B cell (primary cell): ENCODE measurements at regions not wholly inside any gene's neighbourhood (a gene's known extent, or its start where the extent isn't known, plus 50 kb on each side); places are given as distances from the start of the nearest gene placed in this dataset.

ENCODE experiments used
- ATAC-seq: fragments of 200-7000 bp; cut with Tn5 transposase; one replicate; pipeline ENCODE4 v1.10.0; 2021; ENCODE audit warnings: low read depth, mild to moderate bottlenecking, moderate number of reproducible peaks, moderate library complexity
- CTCF ChIA-PET: fragments of 350-600 bp; sonication (Branson Sonifier 250); formaldehyde crosslinking; loops from one replicate; lab custom pipeline; 2021; ENCODE audit warnings: antibody characterized with exemption, inconsistent platforms; lab: Charles Lee
- POLR2A ChIA-PET: fragments of 350-600 bp; sonication (Branson Sonifier 250); formaldehyde crosslinking; loops from one replicate; lab custom pipeline; 2021; ENCODE audit warnings: antibody characterized with exemption; lab: Charles Lee
- DNase-seq: peaks from one replicate; pipeline ENCODE4 v3.0.0; 2013
- H2AFZ ChIP-seq: 2 replicates; pipeline ENCODE4 v1.6.1; 2012; ENCODE audit warnings: mild to moderate bottlenecking, low read depth, low read length; ENCODE audit not compliant: insufficient read depth, poor library complexity, severe bottlenecking
- H3K27ac ChIP-seq, 2 donors: 1 replicate in 1 of 2; 2 replicates in 1 of 2; pipeline ENCODE4 v1.5.1; 2012 to 2013; ENCODE audit warnings: low read length in 2 of 2, mild to moderate bottlenecking in 2 of 2, moderate library complexity in 1 of 2
- H3K27me3 ChIP-seq, 4 experiments: fragments of 200-600 bp in 1 of 4; sonication (generic) in 1 of 4; replicated peaks in 1 of 4; 1 replicate in 2 of 4; 2 replicates in 2 of 4; pipeline versions ENCODE4 v1.6.1 to v1.7.0; 2013 to 2016; ENCODE audit warnings: low read length in 3 of 4, mild to moderate bottlenecking in 2 of 4, mixed read lengths in 1 of 4, moderate library complexity in 1 of 4; ENCODE audit not compliant: insufficient read depth in 4 of 4, control insufficient read depth in 3 of 4; ENCODE audit errors: control extremely low read depth in 1 of 4
- H3K36me3 ChIP-seq, 2 experiments: replicated peaks in 1 of 2; 1 replicate in 1 of 2; 2 replicates in 1 of 2; pipeline versions ENCODE4 v1.6.1 to v1.7.1; 2013; ENCODE audit warnings: low read length in 1 of 2; ENCODE audit not compliant: insufficient read depth in 2 of 2, control insufficient read depth in 1 of 2; ENCODE audit errors: control extremely low read depth in 1 of 2, extremely low read depth in 1 of 2
- H3K4me1 ChIP-seq, 2 donors: fragments of 200-600 bp in 1 of 2; sonication (generic) in 1 of 2; 1 replicate in 1 of 2; 2 replicates in 1 of 2; pipeline versions ENCODE4 v1.5.1 to v1.6.1; 2013 to 2017; ENCODE audit warnings: low read length in 2 of 2; ENCODE audit not compliant: control insufficient read depth in 2 of 2, insufficient read depth in 2 of 2
- H3K4me2 ChIP-seq: replicated peaks from 2 replicates; pipeline ENCODE3; 2012; ENCODE audit warnings: mild to moderate bottlenecking, low read depth, low read length; ENCODE audit not compliant: poor library complexity, severe bottlenecking
- H3K4me3 ChIP-seq, 5 experiments: fragments of 200-600 bp in 1 of 5; sonication (generic) in 1 of 5; 1 replicate in 3 of 5; 2 replicates in 2 of 5; pipeline versions ENCODE4 v1.5.1 to v1.7.0; 2011 to 2016; ENCODE audit warnings: low read length in 4 of 5, mild to moderate bottlenecking in 4 of 5, low read depth in 2 of 5, control low read depth in 1 of 5, moderate library complexity in 1 of 5; ENCODE audit not compliant: insufficient read depth in 1 of 5; ENCODE audit errors: control extremely low read depth in 1 of 5, extremely low read depth in 1 of 5
- H3K79me2 ChIP-seq: fragments of 200-600 bp; sonication (generic); one replicate; pipeline ENCODE4 v1.6.0; 2016; ENCODE audit warnings: low read length; ENCODE audit not compliant: control insufficient read depth, insufficient read depth
- H3K9ac ChIP-seq: fragments of 200-600 bp; sonication (generic); 2 replicates; pipeline ENCODE4 v1.6.1; 2017; ENCODE audit warnings: mild to moderate bottlenecking, low read length, moderate library complexity
- H3K9me3 ChIP-seq, 3 donors: one replicate each; pipeline versions ENCODE4 v1.6.1 to v1.7.1; 2013; ENCODE audit warnings: low read length in 2 of 3; ENCODE audit not compliant: control insufficient read depth in 2 of 3, insufficient read depth in 1 of 3; ENCODE audit errors: control extremely low read depth in 1 of 3
- H4K20me1 ChIP-seq: 2 replicates; pipeline ENCODE4 v1.6.0; 2012; ENCODE audit warnings: mild to moderate bottlenecking, low read length; ENCODE audit not compliant: insufficient read depth, control insufficient read depth, poor library complexity, severe bottlenecking
- H3K27ac Mint-ChIP-seq: one replicate; pipeline ENCODE4 v1.8.0; 2021; ENCODE audit warnings: mixed read lengths
- H3K27me3 Mint-ChIP-seq: one replicate; pipeline ENCODE4 v1.8.0; 2021; ENCODE audit warnings: mixed read lengths
- H3K4me1 Mint-ChIP-seq: one replicate; pipeline ENCODE4 v1.8.0; 2021; ENCODE audit warnings: mixed read lengths
- H3K4me3 Mint-ChIP-seq: one replicate; pipeline ENCODE4 v1.8.0; 2021; ENCODE audit warnings: mixed read lengths
- H3K9me3 Mint-ChIP-seq: one replicate; pipeline ENCODE4 v1.8.0; 2022; ENCODE audit warnings: mixed read lengths; ENCODE audit not compliant: insufficient read depth
- EZH2 ChIP-seq: IDR thresholded peaks from 2 replicates; pipeline ENCODE4 v1.6.1; 2012; ENCODE audit warnings: borderline replicate concordance, low read depth, mild to moderate bottlenecking, moderate library complexity, low read length; ENCODE audit not compliant: insufficient read depth, poor library complexity, severe bottlenecking
- WGBS: methylation state at CpG from one replicate; pipeline ENCODE4 v1.1.5; 2013; ENCODE audit warnings: missing lambda C conversion rate; ENCODE audit not compliant: insufficient coverage; 5-methylcytosine and 5-hydroxymethylcytosine counted together
- intact Hi-C: fragments of 100-400 bp; cut with micrococcal nuclease; formaldehyde crosslinking; loops from one replicate; pipeline ENCODE4 v1.10.0; 2022
- TF ChIP-seq, protein P1 (sequence below): fragments of 200-600 bp; IDR thresholded peaks from one replicate; pipeline ENCODE4 v1.8.0; 2022; ENCODE audit warnings: antibody characterized with exemption, mild to moderate bottlenecking

DNA sequence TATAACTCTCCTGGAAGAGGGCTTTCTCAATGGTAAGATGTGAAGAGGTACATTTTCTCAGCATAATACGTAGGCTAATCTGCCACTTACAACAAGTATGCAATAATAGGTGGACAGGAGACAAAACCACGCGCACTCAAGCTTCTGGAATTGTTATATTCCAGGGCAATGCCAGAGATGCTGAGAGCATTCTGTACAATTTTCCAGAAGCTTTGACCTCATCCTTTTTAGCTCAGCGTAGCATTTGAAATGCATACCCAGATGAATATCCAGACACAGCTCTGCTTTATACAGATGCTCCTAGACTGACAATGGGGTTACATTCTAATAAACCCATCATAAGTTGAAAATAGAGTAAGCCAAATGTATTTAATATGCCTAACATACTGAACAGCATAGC lies 1492.4 kb upstream of the FLRT2 start:
- no peak overlapping the region for H3K4me2 ChIP-seq
- peaks cover 4% of the 10 kb centered on the region for H3K9me3 Mint-ChIP-seq
- no peaks in the 10 kb centered on the region for H3K27me3 ChIP-seq
- H3K27ac ChIP-seq = no peak overlapping the region
- no peak overlapping the region for H3K27ac Mint-ChIP-seq
- DNase-seq (no peak), ATAC-seq (no peak)
- WGBS = 100% methylated on average over 2 of the region's 4 CpGs
- no peak overlapping the region for H2AFZ ChIP-seq
- ChIA-PET CTCF (no interaction called here), POLR2A (no interaction called here)
- H3K9me3 ChIP-seq = peaks cover 0 to 4% (median 0%) of the 10 kb centered on the region in 3 donors
- no peaks in the 10 kb centered on the region for H3K4me1 Mint-ChIP-seq
- H3K9ac ChIP-seq = no peak overlapping the region
- H3K4me3 Mint-ChIP-seq = no peak overlapping the region
- H3K27me3 Mint-ChIP-seq = no peaks in the 10 kb centered on the region
- H3K36me3 ChIP-seq = no peaks in the 10 kb centered on the region
- TF ChIP-seq EZH2 = no peak
- TF ChIP-seq, protein P1, sequence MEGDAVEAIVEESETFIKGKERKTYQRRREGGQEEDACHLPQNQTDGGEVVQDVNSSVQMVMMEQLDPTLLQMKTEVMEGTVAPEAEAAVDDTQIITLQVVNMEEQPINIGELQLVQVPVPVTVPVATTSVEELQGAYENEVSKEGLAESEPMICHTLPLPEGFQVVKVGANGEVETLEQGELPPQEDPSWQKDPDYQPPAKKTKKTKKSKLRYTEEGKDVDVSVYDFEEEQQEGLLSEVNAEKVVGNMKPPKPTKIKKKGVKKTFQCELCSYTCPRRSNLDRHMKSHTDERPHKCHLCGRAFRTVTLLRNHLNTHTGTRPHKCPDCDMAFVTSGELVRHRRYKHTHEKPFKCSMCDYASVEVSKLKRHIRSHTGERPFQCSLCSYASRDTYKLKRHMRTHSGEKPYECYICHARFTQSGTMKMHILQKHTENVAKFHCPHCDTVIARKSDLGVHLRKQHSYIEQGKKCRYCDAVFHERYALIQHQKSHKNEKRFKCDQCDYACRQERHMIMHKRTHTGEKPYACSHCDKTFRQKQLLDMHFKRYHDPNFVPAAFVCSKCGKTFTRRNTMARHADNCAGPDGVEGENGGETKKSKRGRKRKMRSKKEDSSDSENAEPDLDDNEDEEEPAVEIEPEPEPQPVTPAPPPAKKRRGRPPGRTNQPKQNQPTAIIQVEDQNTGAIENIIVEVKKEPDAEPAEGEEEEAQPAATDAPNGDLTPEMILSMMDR = no peak
- intact Hi-C loops = no loop called here
- no peaks in the 10 kb centered on the region for H3K4me1 ChIP-seq
- no peaks in the 10 kb centered on the region for H4K20me1 ChIP-seq
- no peaks in the 10 kb centered on the region for H3K79me2 ChIP-seq
- no peak overlapping the region for H3K4me3 ChIP-seq

DNA sequence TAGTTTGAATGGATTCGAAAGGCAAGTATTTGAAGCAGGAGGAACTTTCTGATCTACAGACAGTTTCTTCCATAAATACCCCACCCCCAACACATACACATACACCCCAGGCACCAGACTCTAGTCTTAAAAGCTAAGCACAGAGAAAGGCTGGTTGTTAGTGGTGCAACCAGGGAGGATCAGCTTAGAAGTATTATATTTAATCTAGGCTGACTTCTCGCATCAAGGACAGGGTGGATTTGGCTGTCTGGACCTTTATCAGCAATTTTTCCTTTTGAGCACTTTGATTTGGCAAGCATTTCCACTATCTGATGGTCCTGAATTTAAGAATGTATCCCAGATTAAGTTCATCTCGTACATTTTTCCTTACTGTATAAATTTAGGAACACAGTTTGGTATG lies 1489.8 kb upstream of the FLRT2 start:
- no peaks in the 10 kb centered on the region for H3K79me2 ChIP-seq
- DNase-seq = no peak
- 100% methylated on average over 1 of the region's 3 CpGs for WGBS

More for the DNA sequence above, 1489.8 kb upstream of the FLRT2 start:
- Histone ChIP-seq H3K27me3 (no peaks in the 10 kb centered on the region), H2AFZ (no peak overlapping the region), H3K4me1 (no peaks in the 10 kb centered on the region), H3K4me2 (no peak overlapping the region), H3K36me3 (no peaks in the 10 kb centered on the region), H3K27ac (no peak overlapping the region), H4K20me1 (no peaks in the 10 kb centered on the region), H3K9ac (no peak overlapping the region), H3K9me3 (peaks cover 0 to 4% (median 0%) of the 10 kb centered on the region in 3 donors), H3K4me3 (no peak overlapping the region)
- POLR2A ChIA-PET = no interaction called here
- no peak overlapping the region for H3K27ac Mint-ChIP-seq
- CTCF ChIA-PET = no interaction called here
- peaks cover 4% of the 10 kb centered on the region for H3K9me3 Mint-ChIP-seq
- H3K4me3 Mint-ChIP-seq = no peak overlapping the region
- intact Hi-C loops = no loop called here
- no peak for TF ChIP-seq EZH2
- TF ChIP-seq, protein P1 = no peak
- ATAC-seq = no peak
- no peaks in the 10 kb centered on the region for H3K4me1 Mint-ChIP-seq
- no peaks in the 10 kb centered on the region for H3K27me3 Mint-ChIP-seq
